IMR-90 (cell line): ENCODE measurements at regions not wholly inside any gene's neighbourhood (a gene's known extent, or its start where the extent isn't known, plus 50 kb on each side); places are given as distances from the start of the nearest gene placed in this dataset.

Source experiments
- ATAC-seq: fragments of 200-7000 bp; cut with Tn5 transposase; 2 replicates; pipeline ENCODE4 v1.9.1; 2020; ENCODE audit warnings: low read depth, mild to moderate bottlenecking, moderate library complexity
- BruUV-seq: library from RNA; stranded (reverse); fragments of 400-500 nt; replicated peaks from 2 replicates; lab custom pipeline; 2021; lab: Mats Ljungman, UMichigan
- CTCF ChIA-PET: fragments of 300-600 bp; formaldehyde crosslinking; extraction: SDS; loops from one replicate; lab custom pipeline; 2021; ENCODE audit warnings: antibody characterized with exemption; lab: Yijun Ruan, JAX
- POLR2A ChIA-PET: fragments of 300-600 bp; sonication (Branson Sonifier 250); formaldehyde crosslinking; loops from one replicate; lab custom pipeline; 2022; ENCODE audit warnings: antibody characterized with exemption; ENCODE audit not compliant: unreplicated experiment; lab: Charles Lee
- DNase-seq: peaks from one replicate; pipeline ENCODE4 v3.0.0; 2013
- H2AFZ ChIP-seq: replicated peaks from 2 replicates; pipeline ENCODE3; 2013; ENCODE audit warnings: low read length, mild to moderate bottlenecking; ENCODE audit not compliant: poor library complexity
- H2AK5ac ChIP-seq: 2 replicates; pipeline ENCODE4 v1.6.1; 2013; ENCODE audit warnings: low read depth, low read length, inconsistent platforms
- H2AK9ac ChIP-seq: replicated peaks from 2 replicates; pipeline ENCODE3; 2013; ENCODE audit warnings: mild to moderate bottlenecking, low read depth, low read length, moderate library complexity; ENCODE audit not compliant: poor library complexity
- H2BK120ac ChIP-seq: 2 replicates; pipeline ENCODE4 v1.6.1; 2013; ENCODE audit warnings: low read depth, low read length, inconsistent platforms
- H2BK15ac ChIP-seq: 3 replicates; pipeline ENCODE4 v1.6.1; 2013; ENCODE audit warnings: low read depth, low read length, inconsistent platforms
- H2BK20ac ChIP-seq: 2 replicates; pipeline ENCODE4 v1.6.1; 2013; ENCODE audit warnings: low read depth, mild to moderate bottlenecking, inconsistent platforms, low read length, moderate library complexity
- H2BK5ac ChIP-seq: 2 replicates; pipeline ENCODE4 v1.6.1; 2013; ENCODE audit warnings: mild to moderate bottlenecking, low read depth, low read length, inconsistent platforms; ENCODE audit not compliant: poor library complexity, severe bottlenecking
- H3K14ac ChIP-seq: replicated peaks from 2 replicates; pipeline ENCODE4 v1.6.1; 2013; ENCODE audit warnings: low read depth, low read length, inconsistent platforms
- H3K18ac ChIP-seq: 2 replicates; pipeline ENCODE4 v1.6.1; 2013; ENCODE audit warnings: low read depth, low read length, control low read depth
- H3K23ac ChIP-seq: 2 replicates; pipeline ENCODE4 v1.6.1; 2013; ENCODE audit warnings: low read depth, low read length, inconsistent platforms
- H3K27ac ChIP-seq: 2 replicates; pipeline ENCODE4 v1.5.1; 2013; ENCODE audit warnings: mild to moderate bottlenecking, control low read depth, low read length; ENCODE audit not compliant: insufficient read depth
- H3K27me3 ChIP-seq: 2 replicates; pipeline ENCODE4 v1.6.1; 2013; ENCODE audit warnings: low read length; ENCODE audit not compliant: control insufficient read depth, insufficient read depth
- H3K36me3 ChIP-seq: 2 replicates; pipeline ENCODE4 v1.6.1; 2013; ENCODE audit warnings: low read length, mixed read lengths; ENCODE audit not compliant: control insufficient read depth, insufficient read depth
- H3K4ac ChIP-seq: 2 replicates; pipeline ENCODE4 v1.6.1; 2013; ENCODE audit warnings: low read depth, low read length, inconsistent platforms
- H3K4me1 ChIP-seq: 2 replicates; pipeline ENCODE4 v1.6.1; 2013; ENCODE audit warnings: low read length, mixed read lengths; ENCODE audit not compliant: control insufficient read depth, insufficient read depth
- H3K4me2 ChIP-seq: 2 replicates; pipeline ENCODE4 v1.6.1; 2013; ENCODE audit warnings: low read depth, mild to moderate bottlenecking, control low read depth, low read length, moderate library complexity
- H3K4me3 ChIP-seq: 2 replicates; pipeline ENCODE4 v1.5.1; 2013; ENCODE audit warnings: low read depth, mild to moderate bottlenecking, control low read depth, low read length, moderate library complexity; ENCODE audit not compliant: insufficient read depth
- H3K56ac ChIP-seq: 2 replicates; pipeline ENCODE4 v1.6.1; 2013; ENCODE audit warnings: low read length, inconsistent platforms; ENCODE audit not compliant: insufficient read depth; ENCODE audit errors: extremely low read depth
- H3K79me1 ChIP-seq, 2 experiments: 2 replicates each; pipeline ENCODE4 v1.6.1; 2013; ENCODE audit warnings: low read length in 2 of 2, inconsistent platforms in 1 of 2, low read depth in 1 of 2
- H3K9ac ChIP-seq: 2 replicates; pipeline ENCODE4 v1.6.1; 2013; ENCODE audit warnings: low read depth, low read length, control low read depth
- H3K9me1 ChIP-seq: 2 replicates; pipeline ENCODE4 v1.6.1; 2013; ENCODE audit warnings: low read length, inconsistent platforms; ENCODE audit not compliant: insufficient read depth
- H3K9me3 ChIP-seq: 2 replicates; pipeline ENCODE4 v1.6.1; 2013; ENCODE audit warnings: low read length; ENCODE audit not compliant: control insufficient read depth, insufficient read depth
- H4K20me1 ChIP-seq: 2 replicates; pipeline ENCODE4 v1.6.1; 2013; ENCODE audit warnings: low read length, inconsistent platforms; ENCODE audit not compliant: insufficient read depth
- H4K5ac ChIP-seq: 2 replicates; pipeline ENCODE4 v1.6.1; 2013; ENCODE audit warnings: mild to moderate bottlenecking, low read depth, low read length, control low read depth
- H4K8ac ChIP-seq, 2 experiments: 2 replicates each; pipeline ENCODE4 v1.6.1; 2013; ENCODE audit warnings: low read depth in 2 of 2, low read length in 2 of 2, control low read depth in 1 of 2, inconsistent platforms in 1 of 2
- H4K91ac ChIP-seq: 2 replicates; pipeline ENCODE4 v1.6.1; 2013; ENCODE audit warnings: low read depth, low read length, inconsistent platforms; ENCODE audit not compliant: insufficient read depth
- BHLHE40 ChIP-seq: fragments of 150-350 bp; IDR thresholded peaks from 2 replicates; pipeline ENCODE4 v1.6.1; 2016; ENCODE audit warnings: mild to moderate bottlenecking, low read depth, low read length
- CEBPB ChIP-seq: IDR thresholded peaks from 2 replicates; pipeline ENCODE4 v1.6.1; 2012; ENCODE audit warnings: low read depth, low read length, improper control_type of control experiment
- CHD1 ChIP-seq: IDR thresholded peaks from 2 replicates; pipeline ENCODE4 v1.6.1; 2012; ENCODE audit warnings: low read depth, low read length, improper control_type of control experiment
- CTCF ChIP-seq: conservative IDR thresholded peaks from 2 replicates; pipeline ENCODE4 v1.5.1; 2012; ENCODE audit warnings: mild to moderate bottlenecking, low read depth, low read length, improper control_type of control experiment
- MAFK ChIP-seq: IDR thresholded peaks from 2 replicates; pipeline ENCODE4 v1.6.1; 2012; ENCODE audit warnings: low read depth, low read length, improper control_type of control experiment
- RAD21 ChIP-seq: IDR thresholded peaks from 2 replicates; pipeline ENCODE4 v1.6.1; 2012; ENCODE audit warnings: low read length, improper control_type of control experiment
- RFX5 ChIP-seq: IDR thresholded peaks from 2 replicates; pipeline ENCODE4 v1.8.0; 2012; ENCODE audit warnings: low read depth, mild to moderate bottlenecking, low read length, moderate library complexity
- SMC3 ChIP-seq: fragments of 150-350 bp; IDR thresholded peaks from 2 replicates; pipeline ENCODE4 v1.6.1; 2016; ENCODE audit warnings: low read depth, mild to moderate bottlenecking, antibody characterized with exemption, low read length, moderate library complexity
- USF2 ChIP-seq: fragments of 150-350 bp; IDR thresholded peaks from 2 replicates; pipeline ENCODE4 v1.6.1; 2017; ENCODE audit warnings: mild to moderate bottlenecking, antibody characterized with exemption, low read length, low read depth
- WGBS, 2 experiments: methylation state at CpG; one replicate each; pipeline versions ENCODE4 v1.1.5 to v1.1.7; 2013; ENCODE audit warnings: missing lambda C conversion rate in 2 of 2; ENCODE audit not compliant: insufficient read length in 1 of 2; ENCODE audit errors: extremely low coverage in 2 of 2; 5-methylcytosine and 5-hydroxymethylcytosine counted together
- dilution Hi-C: fragments of 300-500 bp; cut with HindIII; formaldehyde crosslinking; loops from one replicate; pipeline ENCODE4 v1.14.3; 2018; ENCODE audit warnings: low sequenced_read_pairs; ENCODE audit not compliant: unreplicated experiment
- in situ Hi-C: fragments of 300-500 bp; cut with MboI; formaldehyde crosslinking; loops from 3 replicates; pipeline ENCODE4 v1.14.3; 2019; ENCODE audit warnings: low sequenced_read_pairs, inconsistent platforms, mixed read lengths
- intact Hi-C: fragments of 100-400 bp; cut with micrococcal nuclease; formaldehyde crosslinking; loops from 2 replicates; pipeline ENCODE4 v1.10.0; 2022

- no peaks in the 10 kb centered on the region for H3K4me1 ChIP-seq
- H2AK5ac ChIP-seq = no peak overlapping the region
- H2AFZ ChIP-seq = no peak overlapping the region
- H4K5ac ChIP-seq = no peak overlapping the region
- DNase-seq (no peak), ATAC-seq (no peak)
- no peak overlapping the region for H3K4ac ChIP-seq
- H3K9me1 ChIP-seq = no peaks in the 10 kb centered on the region
- H3K14ac ChIP-seq = no peak overlapping the region
- H3K4me3 ChIP-seq = no peak overlapping the region
- in situ Hi-C loops = no loop called here
- no TSS peak for BruUV-seq
- no peaks in the 10 kb centered on the region for H4K20me1 ChIP-seq
- no peaks in the 10 kb centered on the region for H3K9me3 ChIP-seq
- H3K9ac ChIP-seq = no peak overlapping the region
- no peak overlapping the region for H3K4me2 ChIP-seq
- no peaks in the 10 kb centered on the region for H3K36me3 ChIP-seq
- ChIA-PET CTCF (no interaction called here), POLR2A (no interaction called here)
- no peak overlapping the region for H2AK9ac ChIP-seq
- WGBS, 2 experiments = no CpG with 5 or more reads among the region's 4 CpGs
- no peak overlapping the region for H4K8ac ChIP-seq
- TF ChIP-seq CHD1 (no peak), SMC3 (no peak), BHLHE40 (no peak), CTCF (no peak), CEBPB (no peak), RAD21 (no peak), USF2 (no peak), MAFK (no peak), RFX5 (no peak)
- no peak overlapping the region for H4K91ac ChIP-seq
- peaks cover under 1% of the 10 kb centered on the region; the same call in 1 of the 2 replicates for H3K27me3 ChIP-seq
- H3K56ac ChIP-seq = no peak overlapping the region
- no peaks in the 10 kb centered on the region for H3K79me1 ChIP-seq
- H3K18ac ChIP-seq = no peak overlapping the region
- H3K23ac ChIP-seq = no peak overlapping the region
- no peak overlapping the region for H2BK120ac ChIP-seq
- no peak overlapping the region for H2BK5ac ChIP-seq
- no peak overlapping the region for H2BK15ac ChIP-seq
- H3K27ac ChIP-seq = no peak overlapping the region
- intact Hi-C loops = no loop called here
- no peak overlapping the region for H2BK20ac ChIP-seq
- dilution Hi-C loops = no loop called here
Measured at GRCh38 chr20:48190757-48191156, 405.5 kb upstream of the SULF2 start.
